ENCODE measurements at regions not wholly inside any gene's neighbourhood (a gene's known extent, or its start where the extent isn't known, plus 50 kb on each side); places are given as distances from the start of the nearest gene placed in this dataset.

- intact Hi-C loops (cut with micrococcal nuclease) (no loop called here), dilution Hi-C loops (cut with MboI; ENCODE audit: extremely low pct_ligation_motif_present, low sequenced_read_pairs) (no loop called here)
- H3K36me3 ChIP-seq (ENCODE audit: control insufficient read depth in 2 of 2, extremely low read depth in 1 of 2, insufficient read depth in 2 of 2, low read length in 2 of 2) = no peaks in the 10 kb centered on the region
- H3K9me1 ChIP-seq (replicated peaks; ENCODE audit: control insufficient read depth, extremely low read depth, insufficient read depth, low read length) = no peaks in the 10 kb centered on the region
- POLR2A ChIA-PET = no interaction called here
- FAIRE-seq (no peak), DNase-seq (ENCODE audit: low read depth, low spot score) (no peak)
- no peaks in the 10 kb centered on the region for H3K27me3 ChIP-seq (ENCODE audit: control insufficient read depth in 2 of 2, insufficient read depth in 2 of 2, low read length in 2 of 2)
- H3K4me3 ChIP-seq (replicated peaks in 1 of 3; ENCODE audit: insufficient read depth in 1 of 3, low read depth in 1 of 3, low read length in 3 of 3) = no peak overlapping the region
- CTCF ChIA-PET = no interaction called here
- peaks cover 1% of the 10 kb centered on the region for H3K9me3 ChIP-seq (replicated peaks; ENCODE audit: control insufficient read depth, insufficient read depth, low read length)
- no peak overlapping the region for H2AFZ ChIP-seq (ENCODE audit: low read depth, low read length)
- no peaks in the 10 kb centered on the region for H3K79me2 ChIP-seq (ENCODE audit: control insufficient read depth, insufficient read depth, low read length)
- H3K4me1 ChIP-seq (ENCODE audit: control insufficient read depth, extremely low read depth, insufficient read depth, low read length) = no peaks in the 10 kb centered on the region
- H3K27ac ChIP-seq (ENCODE audit: insufficient read depth, low read depth, low read length) = no peak overlapping the region
- no peak for TF ChIP-seq POLR2AphosphoS5 (IDR thresholded peaks at IDR 0.05; ENCODE audit: insufficient read depth, low read depth, low read length)
- TF ChIP-seq JUN (IDR thresholded peaks at IDR 0.05; ENCODE audit: borderline replicate concordance, insufficient read depth, insufficient read length, low read depth) = no peak
- no peak for TF ChIP-seq EZH2 (IDR thresholded peaks at IDR 0.05; ENCODE audit: borderline replicate concordance, low read depth, low read length, severe bottlenecking)
- TF ChIP-seq MYC (IDR thresholded peaks at IDR 0.05; ENCODE audit: low read depth, low read length) = no peak
- no TSS peak for BruUV-seq (replicated peaks)
- no peak overlapping the region for H3K9ac ChIP-seq (replicated peaks; ENCODE audit: extremely low read depth, insufficient read depth, low read length)
- H4K20me1 ChIP-seq (replicated peaks; ENCODE audit: control insufficient read depth, extremely low read depth, insufficient read depth, low read length) = no peaks in the 10 kb centered on the region
- H3K4me2 ChIP-seq (ENCODE audit: insufficient read depth, low read length) = no peak overlapping the region
Measured at GRCh38 chr5:167752936-167753335, 538.5 kb upstream of the WWC1 start.

- ChIA-PET POLR2A (no interaction called here), CTCF (no interaction called here)
- H3K9me1 ChIP-seq (replicated peaks; ENCODE audit: control insufficient read depth, extremely low read depth, insufficient read depth, low read length) = no peaks in the 10 kb centered on the region
- BruUV-seq (replicated peaks) = no TSS peak
- TF ChIP-seq CTCF (IDR thresholded peaks at IDR 0.05; ENCODE audit: extremely low read depth in 1 of 2, insufficient read depth in 1 of 2, low read depth in 1 of 2, low read length in 2 of 2) (no peak), POLR2AphosphoS5 (IDR thresholded peaks at IDR 0.05; ENCODE audit: insufficient read depth, low read depth, low read length) (no peak), MAX (IDR thresholded peaks at IDR 0.05; ENCODE audit: insufficient read depth, insufficient read length) (no peak), JUN (IDR thresholded peaks at IDR 0.05; ENCODE audit: borderline replicate concordance, insufficient read depth, insufficient read length, low read depth) (no peak), MYC (IDR thresholded peaks at IDR 0.05; ENCODE audit: low read depth, low read length) (no peak), GATA2 (IDR thresholded peaks at IDR 0.05; ENCODE audit: insufficient read depth, insufficient read length, low read depth, low read length) (no peak)
- H3K4me1 ChIP-seq (ENCODE audit: control insufficient read depth, extremely low read depth, insufficient read depth, low read length) = no peaks in the 10 kb centered on the region
- peaks cover 1% of the 10 kb centered on the region for H3K9me3 ChIP-seq (replicated peaks; ENCODE audit: control insufficient read depth, insufficient read depth, low read length)
- no peak overlapping the region for H3K4me3 ChIP-seq (replicated peaks in 1 of 3; ENCODE audit: insufficient read depth in 1 of 3, low read depth in 1 of 3, low read length in 3 of 3)
- H4K20me1 ChIP-seq (replicated peaks; ENCODE audit: control insufficient read depth, extremely low read depth, insufficient read depth, low read length) = no peaks in the 10 kb centered on the region
- DNase-seq (ENCODE audit: low read depth, low spot score) = no peak
- no peak overlapping the region for H2AFZ ChIP-seq (ENCODE audit: low read depth, low read length)
- H3K9ac ChIP-seq (replicated peaks; ENCODE audit: extremely low read depth, insufficient read depth, low read length) = no peak overlapping the region
- intact Hi-C loops (cut with micrococcal nuclease) = no loop called here
- H3K27me3 ChIP-seq (ENCODE audit: control insufficient read depth in 2 of 2, insufficient read depth in 2 of 2, low read length in 2 of 2) = no peaks in the 10 kb centered on the region
- no peak overlapping the region for H3K4me2 ChIP-seq (ENCODE audit: insufficient read depth, low read length)
- H3K79me2 ChIP-seq (ENCODE audit: control insufficient read depth, insufficient read depth, low read length) = no peaks in the 10 kb centered on the region
- no peak overlapping the region for H3K27ac ChIP-seq (ENCODE audit: insufficient read depth, low read depth, low read length)
- H3K36me3 ChIP-seq (ENCODE audit: control insufficient read depth in 2 of 2, extremely low read depth in 1 of 2, insufficient read depth in 2 of 2, low read length in 2 of 2) = no peaks in the 10 kb centered on the region
- FAIRE-seq = no peak
- dilution Hi-C loops (cut with MboI; ENCODE audit: extremely low pct_ligation_motif_present, low sequenced_read_pairs) = no loop called here
Measured at GRCh38 chr5:167753725-167754490, 537.5 kb upstream of the WWC1 start.

Data from endothelial cell of umbilical vein (primary cell).